ENCODE measurements at regions not wholly inside any gene's neighbourhood (a gene's known extent, or its start where the extent isn't known, plus 50 kb on each side); places are given as distances from the start of the nearest gene placed in this dataset.

- H3K4me2 ChIP-seq (replicated peaks; ENCODE audit: low read depth, low read length, poor library complexity, severe bottlenecking), result no peak overlapping the region
- peaks cover 0 to 3% (median 0%) of the 10 kb centered on the region in 3 donors for H3K9me3 ChIP-seq (ENCODE audit: control extremely low read depth in 1 of 3, control insufficient read depth in 2 of 3, insufficient read depth in 1 of 3, low read length in 2 of 3)
- no peaks in the 10 kb centered on the region for H3K4me1 Mint-ChIP-seq
- no peak overlapping the region for H3K27ac Mint-ChIP-seq
- H3K27me3 Mint-ChIP-seq, result no peaks in the 10 kb centered on the region
- H3K27me3 ChIP-seq (replicated peaks in 1 of 4; ENCODE audit: control extremely low read depth in 1 of 4, control insufficient read depth in 3 of 4, insufficient read depth in 4 of 4, low read length in 3 of 4), result no peaks in the 10 kb centered on the region
- no peak overlapping the region for H3K4me3 ChIP-seq (ENCODE audit: control extremely low read depth in 1 of 5, extremely low read depth in 1 of 5, insufficient read depth in 1 of 5, low read depth in 2 of 5, low read length in 4 of 5)
- DNase-seq (no peak), ATAC-seq (ENCODE audit: low read depth) (no peak)
- no peaks in the 10 kb centered on the region for H4K20me1 ChIP-seq (ENCODE audit: control insufficient read depth, insufficient read depth, low read length, poor library complexity, severe bottlenecking)
- H3K4me1 ChIP-seq (ENCODE audit: control insufficient read depth in 2 of 2, insufficient read depth in 2 of 2, low read length in 2 of 2), result no peaks in the 10 kb centered on the region
- H3K27ac ChIP-seq (ENCODE audit: low read length in 2 of 2), result no peak overlapping the region
- ChIA-PET CTCF (no interaction called here), POLR2A (no interaction called here)
- intact Hi-C loops (cut with micrococcal nuclease), result no loop called here
- H3K4me3 Mint-ChIP-seq, result no peak overlapping the region
- H2AFZ ChIP-seq (ENCODE audit: insufficient read depth, low read depth, low read length, poor library complexity, severe bottlenecking), result no peak overlapping the region
- no CpG with 5 or more reads among the region's 3 CpGs for WGBS (ENCODE audit: insufficient coverage)
- TF ChIP-seq CTCF (IDR thresholded peaks at IDR 0.05) (no peak), EZH2 (IDR thresholded peaks at IDR 0.05; ENCODE audit: borderline replicate concordance, insufficient read depth, low read depth, low read length, poor library complexity, severe bottlenecking) (no peak)
- no peaks in the 10 kb centered on the region for H3K9me3 Mint-ChIP-seq (ENCODE audit: insufficient read depth)
- no peaks in the 10 kb centered on the region for H3K79me2 ChIP-seq (ENCODE audit: control insufficient read depth, insufficient read depth, low read length)
- H3K36me3 ChIP-seq (replicated peaks in 1 of 2; ENCODE audit: control extremely low read depth in 1 of 2, control insufficient read depth in 1 of 2, extremely low read depth in 1 of 2, insufficient read depth in 2 of 2, low read length in 1 of 2), result no peaks in the 10 kb centered on the region
- H3K9ac ChIP-seq (ENCODE audit: low read length), result no peak overlapping the region
Measured at GRCh38 chr2:106977717-106978116, 91.8 kb upstream of the ST6GAL2 start.

- H3K4me3 Mint-ChIP-seq, result no peak overlapping the region
- Histone ChIP-seq H4K20me1 (ENCODE audit: control insufficient read depth, insufficient read depth, low read length, poor library complexity, severe bottlenecking) (no peaks in the 10 kb centered on the region), H3K4me1 (ENCODE audit: control insufficient read depth in 2 of 2, insufficient read depth in 2 of 2, low read length in 2 of 2) (no peaks in the 10 kb centered on the region), H3K79me2 (ENCODE audit: control insufficient read depth, insufficient read depth, low read length) (no peaks in the 10 kb centered on the region), H3K36me3 (replicated peaks in 1 of 2; ENCODE audit: control extremely low read depth in 1 of 2, control insufficient read depth in 1 of 2, extremely low read depth in 1 of 2, insufficient read depth in 2 of 2, low read length in 1 of 2) (no peaks in the 10 kb centered on the region), H3K4me2 (replicated peaks; ENCODE audit: low read depth, low read length, poor library complexity, severe bottlenecking) (no peak overlapping the region), H2AFZ (ENCODE audit: insufficient read depth, low read depth, low read length, poor library complexity, severe bottlenecking) (no peak overlapping the region), H3K4me3 (ENCODE audit: control extremely low read depth in 1 of 5, extremely low read depth in 1 of 5, insufficient read depth in 1 of 5, low read depth in 2 of 5, low read length in 4 of 5) (no peak overlapping the region), H3K9ac (ENCODE audit: low read length) (no peak overlapping the region), H3K27me3 (replicated peaks in 1 of 4; ENCODE audit: control extremely low read depth in 1 of 4, control insufficient read depth in 3 of 4, insufficient read depth in 4 of 4, low read length in 3 of 4) (no peaks in the 10 kb centered on the region), H3K27ac (ENCODE audit: low read length in 2 of 2) (no peak overlapping the region), H3K9me3 (ENCODE audit: control extremely low read depth in 1 of 3, control insufficient read depth in 2 of 3, insufficient read depth in 1 of 3, low read length in 2 of 3) (peaks cover 0 to 3% (median 0%) of the 10 kb centered on the region in 3 donors)
- ChIA-PET CTCF (no interaction called here), POLR2A (no interaction called here)
- 95% methylated on average over 8 of the region's 13 CpGs for WGBS (ENCODE audit: insufficient coverage)
- no peaks in the 10 kb centered on the region for H3K4me1 Mint-ChIP-seq
- intact Hi-C loops (cut with micrococcal nuclease), result no loop called here
- ATAC-seq (ENCODE audit: low read depth) (no peak), DNase-seq (no peak)
- H3K27ac Mint-ChIP-seq, result no peak overlapping the region
- H3K9me3 Mint-ChIP-seq (ENCODE audit: insufficient read depth), result peaks cover 1% of the 10 kb centered on the region
- no peaks in the 10 kb centered on the region for H3K27me3 Mint-ChIP-seq
- no peak for TF ChIP-seq EZH2 (IDR thresholded peaks at IDR 0.05; ENCODE audit: borderline replicate concordance, insufficient read depth, low read depth, low read length, poor library complexity, severe bottlenecking)
- TF ChIP-seq CTCF (IDR thresholded peaks at IDR 0.05), result no peak
Measured at GRCh38 chr2:106978647-106979046, 92.7 kb upstream of the ST6GAL2 start.

All from B cell (primary cell).